Heart left ventricle (tissue), 16 donors: ENCODE measurements at regions not wholly inside any gene's neighbourhood (a gene's known extent, or its start where the extent isn't known, plus 50 kb on each side); places are given as distances from the start of the nearest gene placed in this dataset.

Experiments
- ATAC-seq, 4 donors: fragments of 200-7000 bp; cut with Tn5 transposase; one replicate each; pipeline ENCODE4 v1.9.1; 2020 to 2022; ENCODE audit warnings: moderate library complexity in 4 of 4, mild to moderate bottlenecking in 3 of 4, moderate number of reproducible peaks in 1 of 4
- DNase-seq, 5 donors: peaks; one replicate each; pipeline ENCODE4 v3.0.0-alpha.2; 2020
- H3K27ac ChIP-seq, 12 donors: fragments of 200-600 bp; sonication (generic) in 4 of 12; one replicate each; pipeline versions ENCODE4 v1.5.0 to v1.8.0; 2016 to 2022; ENCODE audit warnings: mild to moderate bottlenecking in 2 of 12
- H3K27me3 ChIP-seq, 9 donors: fragments of 200-600 bp; sonication (generic) in 2 of 9; one replicate each; pipeline versions ENCODE4 v1.5.1 to v1.8.0; 2016 to 2022; ENCODE audit warnings: mild to moderate bottlenecking in 3 of 9
- H3K36me3 ChIP-seq, 9 donors: fragments of 200-600 bp; sonication (generic) in 2 of 9; one replicate each; pipeline versions ENCODE4 v1.5.0 to v1.8.0; 2018 to 2022; ENCODE audit warnings: mild to moderate bottlenecking in 2 of 9
- H3K4me1 ChIP-seq, 12 donors: fragments of 200-600 bp; sonication (generic) in 4 of 12; one replicate each; pipeline versions ENCODE4 v1.5.0 to v1.8.0; 2016 to 2022; ENCODE audit warnings: mild to moderate bottlenecking in 3 of 12
- H3K4me3 ChIP-seq, 12 donors: fragments of 200-600 bp; sonication (generic) in 4 of 12; one replicate each; pipeline versions ENCODE4 v1.5.0 to v1.8.0; 2017 to 2022; ENCODE audit warnings: mild to moderate bottlenecking in 9 of 12, moderate library complexity in 4 of 12
- H3K9me3 ChIP-seq, 12 donors: fragments of 200-600 bp; sonication (generic) in 4 of 12; one replicate each; pipeline versions ENCODE4 v1.5.0 to v1.8.0; 2016 to 2022; ENCODE audit warnings: mild to moderate bottlenecking in 1 of 12
- POLR2A ChIP-seq, 2 donors: fragments of 450-650 bp; IDR thresholded peaks; one replicate each; pipeline ENCODE4 v1.6.1; 2017; ENCODE audit warnings: antibody characterized with exemption in 2 of 2, mild to moderate bottlenecking in 2 of 2, moderate library complexity in 2 of 2
- WGBS, 4 donors: extraction: QIAGEN DNeasy Blood & Tissue Kit in 2 of 4; methylation state at CpG; one replicate each; pipeline versions ENCODE4 v1.1.5 to v1.1.7; 2013 to 2018; 5-methylcytosine and 5-hydroxymethylcytosine counted together
- intact Hi-C, 10 donors: fragments of 100-400 bp; cut with DNase I; formaldehyde crosslinking; loops; one replicate each; pipeline versions ENCODE4 v1.11.1 to v1.14.2; 2022
- TF ChIP-seq, protein P1 (sequence below), 12 donors: fragments of 200-600 bp; sonication (generic) in 4 of 12; IDR thresholded peaks; one replicate each; pipeline versions ENCODE4 v1.5.0 to v1.8.0; 2018 to 2022; ENCODE audit warnings: antibody characterized with exemption in 12 of 12, mild to moderate bottlenecking in 5 of 12
- donor health status: ischemic (EF 13 %, LVEDD 7.1; RV severe dilation, severe dysfunction).
- donor health status: healthy with polysubstance abuse.
- donor health status: DM: no; HTN: yes; CAD: no.
- donor health status: DM: no; HTN: no; CAD: no.
- donor health status: ischemic (EF 25% LVEDD 6.9; RV normal size, moderate dysfunction).
- donor health status: ischemic (EF 25% LVEDD 5.7; RV mildly dilated, moderate dysfunction).
- donor health status: healthy.
- donor health status: DM: yes; HTN: yes; CAD: no.
- donor health status: ischemic (EF 35%, LVEDD 5.7; RV mildly dilated, moderate dysfunction).
- donor health status: nonischemic (EF 11% LVEDD 7.7; RV severe dilation, severe dysfunction).
- donor health status: DM: yes; HTN: yes; CAD: no.
- donor health status: PGD.
- donor health status: ischemic (EF 29% LVEDD 5.4; RV normal size, mild dysfunction).
- donor health status: nonischemic (EF 23%, LVEDD 6.1; RV moderate dilation, normal function).

DNA sequence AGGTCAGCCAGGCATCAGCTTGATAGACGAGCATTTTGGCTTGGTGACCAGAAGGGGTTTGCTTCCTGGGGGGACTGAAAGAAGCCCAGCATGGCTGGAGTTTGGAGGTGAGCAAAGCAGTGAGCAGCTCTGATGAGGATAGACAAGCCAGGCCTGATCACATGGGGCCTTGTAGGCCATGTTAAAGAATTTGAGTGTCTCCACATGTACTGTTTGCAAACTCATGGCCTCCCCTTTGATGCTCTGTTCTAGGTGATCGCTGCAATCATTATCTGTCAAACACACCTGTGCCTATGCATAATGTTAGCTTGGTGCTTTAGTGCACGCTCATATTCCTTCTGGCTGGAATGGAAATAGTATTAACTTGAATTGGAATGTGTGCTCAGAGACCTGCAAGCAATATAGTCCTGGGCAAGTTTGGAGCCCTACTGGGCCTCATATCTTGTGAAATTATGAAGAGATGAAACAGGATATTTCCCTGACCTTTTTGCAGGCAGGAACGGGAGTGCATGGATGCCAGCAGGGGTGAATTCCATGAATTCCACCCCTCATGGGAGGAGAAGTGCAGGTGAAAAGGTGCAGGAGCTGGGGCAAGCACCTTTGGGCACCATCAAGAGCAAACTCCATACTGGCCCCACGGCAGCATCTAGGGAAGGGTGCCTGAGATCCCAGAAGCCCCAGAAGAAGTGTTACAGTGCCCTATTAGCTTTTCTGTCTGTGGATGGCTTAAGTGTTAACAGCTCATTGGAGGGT lies 480.5 kb downstream of the EPM2A start:
- H3K27ac ChIP-seq = no peak overlapping the region
- 69 to 85% (median 76%) methylated on average over 5 of the region's 5 CpGs for WGBS, 4 donors
- no peak overlapping the region for H3K4me3 ChIP-seq
- H3K4me1 ChIP-seq = no peaks in the 10 kb centered on the region
- TF ChIP-seq, protein P1, sequence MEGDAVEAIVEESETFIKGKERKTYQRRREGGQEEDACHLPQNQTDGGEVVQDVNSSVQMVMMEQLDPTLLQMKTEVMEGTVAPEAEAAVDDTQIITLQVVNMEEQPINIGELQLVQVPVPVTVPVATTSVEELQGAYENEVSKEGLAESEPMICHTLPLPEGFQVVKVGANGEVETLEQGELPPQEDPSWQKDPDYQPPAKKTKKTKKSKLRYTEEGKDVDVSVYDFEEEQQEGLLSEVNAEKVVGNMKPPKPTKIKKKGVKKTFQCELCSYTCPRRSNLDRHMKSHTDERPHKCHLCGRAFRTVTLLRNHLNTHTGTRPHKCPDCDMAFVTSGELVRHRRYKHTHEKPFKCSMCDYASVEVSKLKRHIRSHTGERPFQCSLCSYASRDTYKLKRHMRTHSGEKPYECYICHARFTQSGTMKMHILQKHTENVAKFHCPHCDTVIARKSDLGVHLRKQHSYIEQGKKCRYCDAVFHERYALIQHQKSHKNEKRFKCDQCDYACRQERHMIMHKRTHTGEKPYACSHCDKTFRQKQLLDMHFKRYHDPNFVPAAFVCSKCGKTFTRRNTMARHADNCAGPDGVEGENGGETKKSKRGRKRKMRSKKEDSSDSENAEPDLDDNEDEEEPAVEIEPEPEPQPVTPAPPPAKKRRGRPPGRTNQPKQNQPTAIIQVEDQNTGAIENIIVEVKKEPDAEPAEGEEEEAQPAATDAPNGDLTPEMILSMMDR (IDR thresholded peaks at IDR 0.05) = no peak
- no peak for TF ChIP-seq POLR2A (IDR thresholded peaks at IDR 0.05)
- intact Hi-C loops = no loop called here
- no peaks in the 10 kb centered on the region for H3K36me3 ChIP-seq
- DNase-seq (no peak), ATAC-seq (no peak)
- H3K27me3 ChIP-seq = no peaks in the 10 kb centered on the region
- H3K9me3 ChIP-seq = no peaks in the 10 kb centered on the region

DNA sequence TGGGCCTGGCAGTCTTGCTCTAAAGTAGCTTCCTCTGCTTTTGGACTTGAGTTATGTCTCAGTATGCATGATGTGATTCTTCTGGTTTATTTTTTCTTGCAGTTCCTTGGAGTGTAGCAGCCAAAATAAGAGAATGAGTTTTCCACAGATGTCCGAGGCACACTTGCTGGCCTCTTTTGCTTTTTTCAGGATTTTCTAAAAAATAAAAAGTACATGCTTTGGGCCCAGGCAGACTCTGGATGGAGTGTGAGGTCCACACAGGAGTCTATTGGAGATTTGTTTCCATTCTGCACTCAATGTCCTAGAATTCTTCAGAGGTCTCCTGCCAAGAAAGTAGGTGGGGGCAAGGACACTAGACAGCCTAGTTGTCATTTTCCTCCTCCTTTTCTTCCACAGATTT lies 477.6 kb downstream of the EPM2A start:
- ATAC-seq = peak in 1 of 4 donors; percentile 58

DNA sequence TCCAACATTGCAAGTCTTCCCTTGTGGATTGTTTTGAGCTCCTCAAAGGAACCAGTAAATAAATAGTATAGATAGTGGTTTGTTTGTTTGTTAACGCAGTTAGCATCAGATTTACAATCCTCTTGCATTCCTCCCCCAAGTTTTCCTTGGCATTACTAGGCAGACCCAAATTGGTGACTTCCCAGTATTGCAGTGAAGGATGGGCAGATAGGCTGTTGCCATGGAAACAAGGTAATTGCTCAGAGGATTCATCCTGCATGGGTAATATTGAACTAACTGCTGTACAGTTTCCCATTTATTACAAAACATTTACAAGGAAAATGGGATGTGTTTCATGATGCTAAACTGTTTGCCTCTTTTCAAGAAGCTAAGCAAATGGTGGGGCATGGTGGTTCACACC lies 477.2 kb downstream of the EPM2A start:
- TF ChIP-seq, protein P1 (IDR thresholded peaks at IDR 0.05) = no peak
- TF ChIP-seq POLR2A (IDR thresholded peaks at IDR 0.05) = no peak
- Histone ChIP-seq H3K27ac (no peak overlapping the region), H3K4me1 (no peaks in the 10 kb centered on the region), H3K36me3 (no peaks in the 10 kb centered on the region), H3K9me3 (no peaks in the 10 kb centered on the region), H3K4me3 (no peak overlapping the region), H3K27me3 (no peaks in the 10 kb centered on the region)
- DNase-seq (no peak), ATAC-seq (no peak)
- 68 to 86% (median 78%) methylated on average over 1 of the region's 1 CpG for WGBS, 4 donors
- intact Hi-C loops = no loop called here

More for the DNA sequence above, 477.6 kb downstream of the EPM2A start:
- TF ChIP-seq POLR2A (IDR thresholded peaks at IDR 0.05) = no peak
- TF ChIP-seq, protein P1 (IDR thresholded peaks at IDR 0.05) = no peak
- no peak for DNase-seq
- intact Hi-C loops = no loop called here
- H3K27me3 ChIP-seq = no peaks in the 10 kb centered on the region
- no peaks in the 10 kb centered on the region for H3K4me1 ChIP-seq
- H3K36me3 ChIP-seq = no peaks in the 10 kb centered on the region
- H3K4me3 ChIP-seq = no peak overlapping the region
- 57 to 81% (median 68%) methylated on average over 1 of the region's 1 CpG for WGBS, 4 donors
- no peaks in the 10 kb centered on the region for H3K9me3 ChIP-seq
- no peak overlapping the region for H3K27ac ChIP-seq

DNA sequence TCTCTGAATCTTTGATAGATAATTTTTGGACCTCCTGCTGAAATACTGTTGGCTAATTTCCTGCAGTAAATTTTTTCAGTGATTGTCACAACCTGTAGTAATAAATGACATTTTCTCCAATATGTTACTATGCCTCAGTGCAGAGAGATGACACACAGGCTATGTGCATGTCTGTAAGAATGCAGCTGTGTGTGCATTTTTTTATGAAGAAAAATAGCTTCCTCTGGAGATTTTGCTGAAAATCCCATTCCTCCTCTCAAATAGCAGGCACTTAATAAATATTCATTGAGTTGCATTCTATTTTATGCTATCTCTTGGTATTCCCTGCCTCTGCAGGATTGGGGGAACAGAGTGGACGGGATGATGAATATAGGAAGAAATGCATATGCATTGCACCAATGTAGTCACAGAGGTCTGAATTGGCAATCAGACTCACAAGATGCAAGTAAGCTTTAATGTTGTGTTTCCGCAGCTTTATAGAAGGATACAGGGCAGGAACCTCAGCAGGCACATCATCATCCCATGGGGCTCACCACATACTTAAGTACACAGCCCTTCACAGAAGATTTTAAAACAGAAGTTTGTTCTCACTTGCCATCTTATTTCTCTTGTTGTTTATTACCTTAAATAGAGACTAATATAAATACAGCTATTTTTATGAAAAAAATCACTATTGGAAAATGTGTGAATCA lies 474.7 kb downstream of the EPM2A start:
- H3K27me3 ChIP-seq = no peaks in the 10 kb centered on the region
- no peak for ATAC-seq
- 91 to 94% (median 92%) methylated on average over 2 of the region's 2 CpGs for WGBS, 4 donors
- H3K36me3 ChIP-seq = no peaks in the 10 kb centered on the region
- H3K27ac ChIP-seq = no peak overlapping the region
- DNase-seq = no peak
- intact Hi-C loops = no loop called here
- no peaks in the 10 kb centered on the region for H3K4me1 ChIP-seq
- no peak for TF ChIP-seq POLR2A (IDR thresholded peaks at IDR 0.05)
- TF ChIP-seq, protein P1 (IDR thresholded peaks at IDR 0.05) = no peak
- no peaks in the 10 kb centered on the region for H3K9me3 ChIP-seq
- no peak overlapping the region for H3K4me3 ChIP-seq
